Smooth muscle cell (in vitro differentiated cells): ENCODE measurements at regions not wholly inside any gene's neighbourhood (a gene's known extent, or its start where the extent isn't known, plus 50 kb on each side); places are given as distances from the start of the nearest gene placed in this dataset.
A peak's percentile ranks its signal among the peaks of the same experiment; 100 is the strongest.

Source experiments
- DNase-seq: peaks from one replicate; lab custom pipeline; 2025; ENCODE audit not compliant: unreplicated experiment; lab: John Stamatoyannopoulos, UW
- H2AFZ ChIP-seq: fragments of 200-600 bp; sonication (generic); 2 replicates; pipeline ENCODE4 v1.6.0; 2016; ENCODE audit warnings: antibody characterized with exemption, low read depth, mild to moderate bottlenecking
- H3F3A ChIP-seq: fragments of 200-600 bp; sonication (generic); 2 replicates; pipeline ENCODE4 v1.6.0; 2017; ENCODE audit warnings: antibody characterized with exemption, low read depth
- H3K27ac ChIP-seq: fragments of 200-600 bp; sonication (generic); 2 replicates; pipeline ENCODE4 v1.5.1; 2016; ENCODE audit warnings: low read depth, mild to moderate bottlenecking
- H3K27me3 ChIP-seq: fragments of 200-600 bp; sonication (generic); 2 replicates; pipeline ENCODE4 v1.6.1; 2016; ENCODE audit warnings: low read depth, mild to moderate bottlenecking
- H3K36me3 ChIP-seq: fragments of 200-600 bp; sonication (generic); 2 replicates; pipeline ENCODE4 v1.5.1; 2016; ENCODE audit warnings: low read depth
- H3K4me1 ChIP-seq: fragments of 200-600 bp; sonication (generic); 2 replicates; pipeline ENCODE4 v1.5.1; 2016; ENCODE audit warnings: low read depth
- H3K4me2 ChIP-seq: fragments of 200-600 bp; sonication (generic); 2 replicates; pipeline ENCODE4 v1.6.0; 2016; ENCODE audit warnings: mild to moderate bottlenecking
- H3K4me3 ChIP-seq: fragments of 200-600 bp; sonication (generic); 2 replicates; pipeline ENCODE4 v1.5.1; 2016; ENCODE audit warnings: mild to moderate bottlenecking
- H3K79me2 ChIP-seq: fragments of 200-600 bp; sonication (generic); 2 replicates; pipeline ENCODE4 v1.6.0; 2016; ENCODE audit warnings: low read depth, mild to moderate bottlenecking
- H3K9ac ChIP-seq: fragments of 200-600 bp; sonication (generic); 2 replicates; pipeline ENCODE4 v1.6.0; 2016; ENCODE audit warnings: low read depth
- H3K9me3 ChIP-seq: fragments of 200-600 bp; sonication (generic); replicated peaks from 2 replicates; pipeline ENCODE4 v1.5.1; 2016; ENCODE audit warnings: low read depth
- H4K20me1 ChIP-seq: fragments of 200-600 bp; sonication (generic); 2 replicates; pipeline ENCODE4 v1.6.0; 2016; ENCODE audit warnings: low read depth
- CTCF ChIP-seq: fragments of 200-600 bp; sonication (generic); IDR thresholded peaks from 2 replicates; pipeline ENCODE4 v1.5.1; 2017; ENCODE audit warnings: borderline replicate concordance, mild to moderate bottlenecking, antibody characterized with exemption; ENCODE audit not compliant: insufficient read depth, poor library complexity, severe bottlenecking
- WGBS: methylation state at CpG from one replicate; pipeline ENCODE4 v1.1.7; 2016; ENCODE audit warnings: low lambda C conversion rate; 5-methylcytosine and 5-hydroxymethylcytosine counted together

- peak overlapping the region; percentile 87 for H2AFZ ChIP-seq
- 58% methylated on average over 2 of the region's 2 CpGs for WGBS
- H3K4me3 ChIP-seq, result no peak overlapping the region
These were observed 394.7 kb downstream of the PDGFC start for GRCh38 chr4:156576946-156577345.

GRCh38 chr4:156575430-156576073, 396.0 kb downstream of the PDGFC start:
- Histone ChIP-seq H3K9me3 (no peaks in the 10 kb centered on the region), H2AFZ (peak overlapping the region; percentile 72), H3K27ac (peak overlapping the region; percentile 4), H3K9ac (no peak overlapping the region), H3K79me2 (no peaks in the 10 kb centered on the region), H4K20me1 (no peaks in the 10 kb centered on the region), H3K4me1 (no peaks in the 10 kb centered on the region), H3K36me3 (no peaks in the 10 kb centered on the region), H3K4me3 (no peak overlapping the region), H3K27me3 (no peaks in the 10 kb centered on the region), H3K4me2 (no peak overlapping the region), H3F3A (peaks cover 5% of the 10 kb centered on the region)
- no peak for TF ChIP-seq CTCF
- 60% methylated on average over 6 of the region's 6 CpGs for WGBS
- no peak for DNase-seq

More at GRCh38 chr4:156576946-156577345, 394.7 kb downstream of the PDGFC start:
- H3K4me2 ChIP-seq, result no peak overlapping the region
- no peaks in the 10 kb centered on the region for H3K79me2 ChIP-seq
- H3K27me3 ChIP-seq, result no peaks in the 10 kb centered on the region
- no peak for DNase-seq
- no peaks in the 10 kb centered on the region for H4K20me1 ChIP-seq
- H3K27ac ChIP-seq, result no peak overlapping the region
- no peak overlapping the region for H3K9ac ChIP-seq
- H3K9me3 ChIP-seq, result no peaks in the 10 kb centered on the region
- H3F3A ChIP-seq, result peaks cover 6% of the 10 kb centered on the region
- peaks cover 3% of the 10 kb centered on the region for H3K4me1 ChIP-seq
- TF ChIP-seq CTCF, result no peak
- no peaks in the 10 kb centered on the region for H3K36me3 ChIP-seq

- Histone ChIP-seq H2AFZ (no peak overlapping the region), H3K27ac (no peak overlapping the region), H3K4me1 (peaks cover 21% of the 10 kb centered on the region), H3K79me2 (no peaks in the 10 kb centered on the region), H3K4me2 (no peak overlapping the region), H3K36me3 (no peaks in the 10 kb centered on the region), H3K9ac (no peak overlapping the region), H3K4me3 (no peak overlapping the region), H4K20me1 (no peaks in the 10 kb centered on the region), H3K27me3 (no peaks in the 10 kb centered on the region), H3F3A (no peaks in the 10 kb centered on the region), H3K9me3 (no peaks in the 10 kb centered on the region)
- TF ChIP-seq CTCF, result no peak
- WGBS, result 92% methylated on average over 5 of the region's 5 CpGs
- no peak for DNase-seq
These were observed 400.5 kb downstream of the PDGFC start for GRCh38 chr4:156571146-156571545.

- H3K36me3 ChIP-seq, result no peaks in the 10 kb centered on the region
- H3K27ac ChIP-seq, result no peak overlapping the region
- no peak overlapping the region for H3K4me3 ChIP-seq
- no peak for TF ChIP-seq CTCF
- H4K20me1 ChIP-seq, result no peaks in the 10 kb centered on the region
- H3K4me2 ChIP-seq, result no peak overlapping the region
- no peaks in the 10 kb centered on the region for H3K9me3 ChIP-seq
- WGBS, result 51% methylated on average over 2 of the region's 2 CpGs
- no peaks in the 10 kb centered on the region for H3F3A ChIP-seq
- peaks cover 21% of the 10 kb centered on the region for H3K4me1 ChIP-seq
- no peak overlapping the region for H2AFZ ChIP-seq
- H3K9ac ChIP-seq, result no peak overlapping the region
- no peak for DNase-seq
- H3K27me3 ChIP-seq, result no peaks in the 10 kb centered on the region
- H3K79me2 ChIP-seq, result no peaks in the 10 kb centered on the region
These were observed 402.1 kb downstream of the PDGFC start for GRCh38 chr4:156569535-156569934.
